Tibial nerve (tissue), 4 donors: ENCODE measurements at regions not wholly inside any gene's neighbourhood (a gene's known extent, or its start where the extent isn't known, plus 50 kb on each side); places are given as distances from the start of the nearest gene placed in this dataset.

Experiments used
- DNase-seq, 2 donors: peaks; one replicate each; pipeline ENCODE4 v3.0.0-alpha.2; 2019; ENCODE audit warnings: low spot score in 2 of 2
- H3K27ac ChIP-seq, 4 donors: fragments of 200-600 bp; sonication (generic) in 3 of 4; one replicate each; pipeline ENCODE4 v1.5.1; 2017 to 2019; ENCODE audit warnings: mild to moderate bottlenecking in 1 of 4
- H3K27me3 ChIP-seq, 2 donors: fragments of 200-600 bp; sonication (generic) in 1 of 2; one replicate each; pipeline versions ENCODE4 v1.5.1 to v1.6.0; 2017 to 2019
- H3K36me3 ChIP-seq, 3 donors: fragments of 200-600 bp; sonication (generic); one replicate each; pipeline ENCODE4 v1.5.1; 2018 to 2019
- H3K4me1 ChIP-seq, 4 donors: fragments of 200-600 bp; sonication (generic) in 3 of 4; one replicate each; pipeline ENCODE4 v1.5.1; 2017 to 2019
- H3K4me3 ChIP-seq, 4 donors: fragments of 200-600 bp; sonication (generic) in 3 of 4; one replicate each; pipeline ENCODE4 v1.5.1; 2017 to 2019; ENCODE audit warnings: mild to moderate bottlenecking in 1 of 4, moderate library complexity in 1 of 4
- H3K9me3 ChIP-seq, 4 donors: fragments of 200-600 bp; sonication (generic) in 3 of 4; one replicate each; pipeline ENCODE4 v1.5.1; 2017 to 2019
- CTCF ChIP-seq, 5 experiments: fragments of 200-600 bp in 3 of 5; fragments of 450-650 bp in 2 of 5; sonication (generic) in 3 of 5; IDR thresholded peaks; one replicate each; pipeline ENCODE4 v1.5.1; 2016 to 2019; ENCODE audit warnings: antibody characterized with exemption in 5 of 5, mild to moderate bottlenecking in 3 of 5, moderate library complexity in 2 of 5
- EP300 ChIP-seq, 2 donors: sonication (generic); formaldehyde crosslinking; IDR thresholded peaks; one replicate each; pipeline ENCODE4 v1.6.1; 2017; ENCODE audit warnings: antibody characterized with exemption in 2 of 2, mild to moderate bottlenecking in 1 of 2
- POLR2A ChIP-seq, 2 donors: fragments of 450-650 bp; IDR thresholded peaks; one replicate each; pipeline ENCODE4 v1.6.1; 2017; ENCODE audit warnings: antibody characterized with exemption in 2 of 2, mild to moderate bottlenecking in 2 of 2, moderate library complexity in 2 of 2
- WGBS, 2 donors: methylation state at CpG; one replicate each; pipeline ENCODE4 v1.1.5; 2018; 5-methylcytosine and 5-hydroxymethylcytosine counted together

GRCh38 chr5:92652756-92653155, 928.3 kb downstream of the NR2F1-AS1 start:
- no peaks in the 10 kb centered on the region for H3K27me3 ChIP-seq
- no peak overlapping the region for H3K4me3 ChIP-seq
- H3K27ac ChIP-seq, result no peak overlapping the region
- no peak for DNase-seq
- H3K9me3 ChIP-seq, result no peaks in the 10 kb centered on the region
- WGBS, 2 donors, result 72 to 76% methylated on average over 1 of the region's 1 CpG
- no peaks in the 10 kb centered on the region for H3K36me3 ChIP-seq
- H3K4me1 ChIP-seq, result no peaks in the 10 kb centered on the region
- TF ChIP-seq CTCF (IDR thresholded peaks at IDR 0.05), result no peak
- no peak for TF ChIP-seq EP300 (IDR thresholded peaks at IDR 0.05)
- no peak for TF ChIP-seq POLR2A (IDR thresholded peaks at IDR 0.05)

- WGBS, 2 donors, result 54% methylated on average over 4 of the region's 4 CpGs
- Histone ChIP-seq H3K4me1 (peaks cover 0 to 9% (median 0%) of the 10 kb centered on the region in 4 donors), H3K27me3 (no peaks in the 10 kb centered on the region), H3K9me3 (no peaks in the 10 kb centered on the region), H3K4me3 (no peak overlapping the region), H3K36me3 (no peaks in the 10 kb centered on the region), H3K27ac (no peak overlapping the region)
- TF ChIP-seq EP300 (IDR thresholded peaks at IDR 0.05) (no peak), CTCF (IDR thresholded peaks at IDR 0.05) (no peak), POLR2A (IDR thresholded peaks at IDR 0.05) (no peak)
- DNase-seq, result no peak
These were observed 936.6 kb downstream of the NR2F1-AS1 start for GRCh38 chr5:92644266-92644886.

DNA sequence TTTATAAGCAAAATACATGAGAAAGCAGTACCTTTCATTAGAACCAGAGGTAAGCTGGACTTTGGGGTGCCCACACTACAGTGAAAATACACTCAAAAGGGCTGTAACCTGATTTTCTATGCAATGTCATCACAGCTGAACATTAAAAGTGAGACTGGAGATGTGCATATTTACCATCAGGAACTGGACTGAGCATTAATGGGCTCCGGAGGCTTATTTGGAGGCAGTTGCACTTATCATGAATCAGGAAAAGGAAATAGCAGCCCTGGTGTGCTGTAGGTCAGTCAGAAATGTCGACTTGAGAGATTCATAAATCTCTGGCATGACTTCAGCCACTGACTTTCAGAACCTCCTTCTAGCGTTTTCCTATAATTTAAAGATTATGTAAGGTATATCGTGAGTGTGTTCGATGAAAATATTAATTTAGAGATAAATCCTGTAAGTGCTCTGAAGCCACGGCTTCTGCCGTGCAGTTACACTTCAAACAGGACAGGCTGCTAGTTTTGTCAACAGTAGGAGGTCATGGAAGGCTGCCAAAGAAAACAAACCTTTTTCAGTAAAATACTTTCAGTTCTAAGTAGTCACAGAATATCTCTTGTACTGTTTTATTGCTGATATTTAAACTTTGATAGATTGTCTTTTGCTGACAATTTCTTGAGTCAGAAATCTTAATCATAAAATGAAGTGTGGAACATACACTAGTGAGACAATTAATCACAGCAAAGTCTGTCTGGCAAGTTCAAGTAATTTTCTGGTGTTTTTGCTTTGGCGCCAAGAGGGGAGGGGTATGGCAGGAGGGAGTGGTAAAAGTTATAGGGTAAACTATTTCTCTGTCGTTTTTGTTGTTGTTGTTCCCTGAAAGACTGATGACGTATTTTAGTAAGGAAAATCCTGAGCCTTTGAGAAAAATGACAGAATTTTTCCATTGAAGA, 939.7 kb downstream of the NR2F1-AS1 start:
- Histone ChIP-seq H3K27ac (peak overlapping the region in 2 of 4 donors; percentile 36 to 66), H3K4me1 (peaks cover 0 to 9% (median 0%) of the 10 kb centered on the region in 4 donors)
- WGBS, 2 donors, result 6 to 12% methylated on average over 10 of the region's 10 CpGs

DNA sequence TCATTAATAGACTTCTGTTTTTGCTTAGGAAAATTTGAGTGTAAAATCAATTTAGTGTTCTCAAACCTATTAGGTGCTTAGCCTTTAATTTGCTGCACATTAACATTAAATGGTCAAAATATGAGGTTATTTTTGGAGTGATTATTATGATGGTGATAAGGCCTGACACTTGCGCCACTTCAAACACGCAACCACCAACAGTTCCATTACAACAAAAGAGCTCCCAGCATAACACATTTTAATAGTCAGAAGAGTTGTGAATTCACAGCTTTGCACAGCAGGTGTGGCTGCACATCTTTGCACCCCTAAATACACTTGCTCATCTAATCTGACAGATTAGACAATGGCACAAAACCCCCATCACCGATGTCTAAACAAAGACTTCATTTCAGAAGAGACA, 940.7 kb downstream of the NR2F1-AS1 start:
- Histone ChIP-seq H3K27ac (no peak overlapping the region), H3K4me3 (no peak overlapping the region), H3K36me3 (no peaks in the 10 kb centered on the region), H3K9me3 (no peaks in the 10 kb centered on the region), H3K4me1 (peaks cover 0 to 9% (median 0%) of the 10 kb centered on the region in 4 donors), H3K27me3 (no peaks in the 10 kb centered on the region)
- TF ChIP-seq EP300 (IDR thresholded peaks at IDR 0.05), result no peak
- TF ChIP-seq POLR2A (IDR thresholded peaks at IDR 0.05), result no peak
- no peak for TF ChIP-seq CTCF (IDR thresholded peaks at IDR 0.05)
- DNase-seq, result no peak
- WGBS, 2 donors, result 72 to 91% methylated on average over 3 of the region's 3 CpGs

More for the DNA sequence above, 939.7 kb downstream of the NR2F1-AS1 start:
- no peaks in the 10 kb centered on the region for H3K27me3 ChIP-seq
- no peaks in the 10 kb centered on the region for H3K36me3 ChIP-seq
- peak in 1 of 2 donors; percentile 7 for DNase-seq
- no peak for TF ChIP-seq CTCF (IDR thresholded peaks at IDR 0.05)
- no peak for TF ChIP-seq POLR2A (IDR thresholded peaks at IDR 0.05)
- no peak for TF ChIP-seq EP300 (IDR thresholded peaks at IDR 0.05)
- H3K4me3 ChIP-seq, result peak overlapping the region in 2 of 4 donors; percentile 25 to 42
- H3K9me3 ChIP-seq, result no peaks in the 10 kb centered on the region

DNA sequence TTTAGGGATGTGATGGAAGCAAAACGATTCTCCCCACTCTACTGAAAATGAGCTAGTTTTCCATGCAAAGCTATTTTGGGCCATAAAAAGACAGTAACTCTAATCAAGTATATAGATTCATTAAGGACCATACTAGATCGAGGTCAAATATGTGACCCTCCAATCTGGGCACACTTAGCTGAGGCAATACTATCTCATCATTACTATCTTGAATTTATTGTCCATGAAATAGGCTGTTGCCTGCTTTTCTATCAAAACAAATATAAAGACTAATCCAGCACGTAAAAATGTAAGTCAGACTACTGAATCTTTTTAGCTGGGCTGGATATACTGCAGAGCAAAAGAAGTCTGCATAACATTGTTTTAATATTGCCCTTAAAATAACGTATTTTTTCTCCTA, 943.1 kb downstream of the NR2F1-AS1 start:
- 68 to 83% methylated on average over 4 of the region's 4 CpGs for WGBS, 2 donors
- no peak for DNase-seq
- Histone ChIP-seq H3K36me3 (no peaks in the 10 kb centered on the region), H3K4me3 (no peak overlapping the region), H3K27ac (no peak overlapping the region), H3K9me3 (no peaks in the 10 kb centered on the region), H3K4me1 (peaks cover 0 to 9% (median 0%) of the 10 kb centered on the region in 4 donors), H3K27me3 (no peaks in the 10 kb centered on the region)
- TF ChIP-seq CTCF (IDR thresholded peaks at IDR 0.05) (no peak), EP300 (IDR thresholded peaks at IDR 0.05) (no peak), POLR2A (IDR thresholded peaks at IDR 0.05) (no peak)
